Fibroblast of mammary gland (primary cell): ENCODE measurements at regions not wholly inside any gene's neighbourhood (a gene's known extent, or its start where the extent isn't known, plus 50 kb on each side); places are given as distances from the start of the nearest gene placed in this dataset.

ENCODE experiments used
- DNase-seq: peaks from one replicate; pipeline ENCODE4 v3.0.0-alpha.2; 2010; ENCODE audit warnings: low read depth
- H3K4me3 ChIP-seq: 2 replicates; pipeline ENCODE4 v1.5.1; 2011; ENCODE audit warnings: low read depth, mild to moderate bottlenecking, low read length, moderate library complexity; ENCODE audit not compliant: control insufficient read depth
- TF ChIP-seq, protein P1 (sequence below): conservative IDR thresholded peaks from 2 replicates; pipeline ENCODE4 v1.5.1; 2011; ENCODE audit warnings: low read depth, low read length, inconsistent platforms; ENCODE audit not compliant: control insufficient read depth, insufficient read depth

DNA sequence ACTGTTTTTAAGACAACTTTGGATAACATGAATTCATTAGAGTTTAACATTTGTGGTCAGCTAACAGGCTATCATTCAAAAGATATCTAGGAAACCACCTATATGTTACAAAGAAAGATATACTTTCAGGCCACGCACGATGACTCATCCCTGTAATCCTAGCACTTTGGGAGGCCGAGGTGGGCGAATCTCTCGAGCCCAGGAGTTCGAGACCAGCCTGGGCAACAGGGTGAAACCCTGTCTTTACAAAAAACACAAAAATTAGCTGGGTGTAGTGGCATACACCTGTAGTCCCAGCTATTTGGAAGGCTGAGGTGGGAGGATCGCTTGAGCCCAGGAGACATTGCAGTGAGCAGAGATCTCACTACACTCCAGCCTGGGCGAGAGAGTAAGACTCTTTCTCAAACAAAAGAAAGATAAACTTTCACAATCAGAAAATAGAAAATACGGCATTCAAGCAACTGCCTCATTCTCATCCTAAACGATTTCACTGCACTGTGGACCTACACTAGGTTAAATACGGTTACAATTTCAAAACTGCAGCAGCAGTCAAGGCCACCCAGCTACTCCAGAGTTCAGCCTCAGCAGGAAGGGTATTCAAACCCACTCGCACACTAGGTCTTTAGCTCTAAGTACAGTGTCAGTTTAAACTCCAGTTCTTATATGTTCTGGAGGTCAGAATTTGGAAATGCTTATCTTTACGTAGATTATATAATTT lies 250.0 kb upstream of the SLC39A10 start:
- no peak for DNase-seq
- TF ChIP-seq, protein P1, sequence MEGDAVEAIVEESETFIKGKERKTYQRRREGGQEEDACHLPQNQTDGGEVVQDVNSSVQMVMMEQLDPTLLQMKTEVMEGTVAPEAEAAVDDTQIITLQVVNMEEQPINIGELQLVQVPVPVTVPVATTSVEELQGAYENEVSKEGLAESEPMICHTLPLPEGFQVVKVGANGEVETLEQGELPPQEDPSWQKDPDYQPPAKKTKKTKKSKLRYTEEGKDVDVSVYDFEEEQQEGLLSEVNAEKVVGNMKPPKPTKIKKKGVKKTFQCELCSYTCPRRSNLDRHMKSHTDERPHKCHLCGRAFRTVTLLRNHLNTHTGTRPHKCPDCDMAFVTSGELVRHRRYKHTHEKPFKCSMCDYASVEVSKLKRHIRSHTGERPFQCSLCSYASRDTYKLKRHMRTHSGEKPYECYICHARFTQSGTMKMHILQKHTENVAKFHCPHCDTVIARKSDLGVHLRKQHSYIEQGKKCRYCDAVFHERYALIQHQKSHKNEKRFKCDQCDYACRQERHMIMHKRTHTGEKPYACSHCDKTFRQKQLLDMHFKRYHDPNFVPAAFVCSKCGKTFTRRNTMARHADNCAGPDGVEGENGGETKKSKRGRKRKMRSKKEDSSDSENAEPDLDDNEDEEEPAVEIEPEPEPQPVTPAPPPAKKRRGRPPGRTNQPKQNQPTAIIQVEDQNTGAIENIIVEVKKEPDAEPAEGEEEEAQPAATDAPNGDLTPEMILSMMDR: no peak
- H3K4me3 ChIP-seq: no peak overlapping the region

DNA sequence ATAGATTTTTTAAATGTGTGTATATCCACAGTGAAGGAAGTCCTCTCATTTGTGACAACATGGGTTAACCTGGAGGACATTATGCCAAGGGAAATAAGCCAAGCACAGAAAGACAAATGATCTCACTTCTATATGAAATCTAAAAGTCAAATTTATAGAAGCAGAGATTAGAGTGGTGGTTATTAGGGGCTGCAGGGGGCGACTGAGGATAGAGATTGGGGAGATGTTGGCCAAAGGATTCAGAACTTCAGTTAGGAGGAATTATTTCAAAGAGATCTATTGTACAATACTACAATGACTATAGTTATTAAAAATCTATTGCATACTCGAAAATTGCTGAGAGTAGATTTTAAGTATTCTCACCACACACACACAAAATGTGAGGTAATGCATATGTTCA lies 252.4 kb upstream of the SLC39A10 start:
- TF ChIP-seq, protein P1: no peak
- DNase-seq: no peak
- H3K4me3 ChIP-seq: no peak overlapping the region

DNA sequence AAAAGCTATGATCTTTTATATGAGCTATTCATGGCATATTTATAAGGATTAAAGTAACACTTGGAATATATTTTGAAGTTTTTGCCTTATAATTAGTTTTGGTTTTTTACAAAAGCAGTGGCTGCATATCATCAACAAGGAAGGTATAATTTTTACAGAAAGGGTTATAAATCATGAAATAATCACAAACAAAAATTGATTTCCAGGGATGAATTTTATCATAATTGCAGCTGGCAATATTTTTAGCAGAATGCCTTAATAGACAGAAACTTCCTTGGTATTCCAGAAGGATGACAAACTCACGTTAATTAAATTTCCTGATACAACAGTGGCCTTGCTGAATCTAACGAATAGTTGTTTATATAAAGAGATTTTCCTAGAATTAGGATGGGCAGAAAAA lies 260.5 kb upstream of the SLC39A10 start:
- TF ChIP-seq, protein P1: no peak
- no peak for DNase-seq
- H3K4me3 ChIP-seq: no peak overlapping the region

DNA sequence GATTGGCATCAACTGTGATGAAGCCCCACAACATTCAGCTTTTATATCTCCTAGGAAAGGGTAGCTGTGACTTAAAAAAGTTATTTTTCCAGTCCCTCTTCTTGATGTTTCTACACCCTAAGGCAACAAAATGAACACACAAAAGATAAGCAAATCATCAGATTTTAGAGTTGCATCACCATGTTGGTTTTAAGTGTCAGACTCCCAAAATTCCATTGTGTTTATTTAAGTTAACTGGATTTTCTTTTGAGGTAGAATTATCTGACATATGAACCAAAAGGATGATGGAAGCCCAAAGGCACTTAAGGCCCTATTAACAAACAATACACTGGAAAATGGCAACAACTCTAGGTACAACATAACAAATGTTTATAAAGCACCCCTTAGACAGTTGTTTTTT lies 261.7 kb upstream of the SLC39A10 start:
- no peak for DNase-seq
- H3K4me3 ChIP-seq: no peak overlapping the region
- TF ChIP-seq, protein P1: no peak

DNA sequence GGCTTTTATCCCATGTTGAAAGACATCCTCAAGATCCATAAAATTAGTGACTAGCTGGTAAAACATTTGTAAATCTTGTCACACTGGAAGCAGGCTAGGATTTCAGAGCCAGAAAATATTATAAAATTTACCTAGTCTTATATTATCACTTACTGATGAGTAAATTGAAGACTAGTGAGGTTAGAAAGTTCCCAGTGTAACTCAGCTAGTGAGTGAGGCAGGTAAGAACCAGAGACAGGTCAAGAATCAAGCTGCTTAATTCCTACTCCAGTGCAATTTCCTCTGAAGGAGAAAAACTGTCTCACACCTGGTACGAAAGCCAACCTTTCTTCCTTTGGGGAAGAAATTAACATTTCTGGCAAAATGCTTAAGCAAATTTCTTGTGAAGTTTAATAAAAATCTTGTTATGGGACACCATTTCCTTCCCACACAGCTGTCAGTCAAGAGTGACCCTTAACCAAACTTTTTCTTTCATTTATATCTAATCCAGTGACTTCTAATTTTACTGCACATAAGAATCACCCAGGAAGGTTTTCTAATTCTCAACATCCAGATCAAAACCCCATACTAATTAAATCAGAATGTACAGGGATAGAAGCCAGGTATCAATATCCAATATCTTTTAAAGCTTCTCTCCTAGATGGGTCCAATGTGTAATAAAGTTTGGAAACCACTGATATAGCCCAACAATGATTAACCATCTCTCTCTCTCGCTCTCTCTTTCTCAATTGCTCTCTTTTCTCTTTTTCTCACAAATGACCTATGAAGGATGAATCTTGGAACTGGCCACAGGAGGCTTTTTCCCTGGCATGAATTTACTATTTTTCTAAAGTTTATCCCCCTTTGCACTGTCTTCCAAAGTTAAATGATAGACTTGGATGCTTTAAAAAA lies 264.3 kb upstream of the SLC39A10 start:
- H3K4me3 ChIP-seq: no peak overlapping the region
- no peak for DNase-seq
- TF ChIP-seq, protein P1: no peak

DNA sequence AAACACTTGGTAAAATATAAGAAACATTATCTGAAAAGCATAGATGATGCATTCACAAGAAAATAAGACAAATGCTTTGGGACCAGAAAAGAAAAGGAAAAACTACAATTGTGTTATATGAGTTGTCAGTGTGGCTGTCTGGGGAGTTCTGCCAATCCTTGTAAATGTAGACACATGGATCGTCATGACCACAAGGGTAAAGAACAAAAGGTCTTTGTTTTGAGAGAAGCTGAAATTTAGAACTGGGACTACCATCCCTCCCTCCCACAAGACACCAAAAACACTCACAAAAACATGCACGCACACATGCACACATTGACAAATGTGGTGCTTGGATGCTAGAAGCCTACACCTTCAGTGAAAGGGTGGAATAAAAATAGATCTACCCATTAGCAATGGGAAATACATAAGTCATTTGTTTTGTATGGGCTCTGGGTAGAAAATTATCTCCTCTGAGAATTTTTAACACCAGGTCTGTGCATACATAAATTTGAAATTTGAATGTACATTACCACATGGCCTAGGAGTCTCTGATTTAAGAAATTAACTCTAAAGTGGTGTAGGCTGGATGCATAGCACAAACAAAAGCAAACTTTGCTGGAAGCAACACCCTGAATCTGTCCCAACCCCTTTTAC lies 266.2 kb upstream of the SLC39A10 start:
- DNase-seq: no peak
- TF ChIP-seq, protein P1: no peak
- H3K4me3 ChIP-seq: no peak overlapping the region
